Gastroesophageal sphincter (tissue), 4 donors: ENCODE measurements at regions not wholly inside any gene's neighbourhood (a gene's known extent, or its start where the extent isn't known, plus 50 kb on each side); places are given as distances from the start of the nearest gene placed in this dataset.

Source experiments
- ATAC-seq: fragments of 150-250 bp; one replicate; pipeline ENCODE4 v1.9.1; 2016; ENCODE audit warnings: mild to moderate bottlenecking, moderate library complexity
- H3K27ac ChIP-seq, 4 donors: fragments of 200-600 bp; sonication (generic) in 3 of 4; 1 replicate in 3 of 4; 2 replicates in 1 of 4; pipeline ENCODE4 v1.5.1; 2016 to 2019
- H3K27me3 ChIP-seq: fragments of 200-600 bp; sonication (generic); one replicate; pipeline ENCODE4 v1.5.1; 2019
- H3K36me3 ChIP-seq, 2 donors: fragments of 200-600 bp; sonication (generic); one replicate each; pipeline ENCODE4 v1.5.1; 2019; ENCODE audit warnings: control low read depth in 1 of 2
- H3K4me1 ChIP-seq, 3 donors: fragments of 200-600 bp; sonication (generic); 1 replicate in 2 of 3; 2 replicates in 1 of 3; pipeline ENCODE4 v1.5.1; 2016 to 2019; ENCODE audit warnings: control low read depth in 2 of 3
- H3K4me3 ChIP-seq, 2 donors: fragments of 200-600 bp; sonication (generic); one replicate each; pipeline ENCODE4 v1.5.1; 2019; ENCODE audit warnings: mild to moderate bottlenecking in 1 of 2, moderate library complexity in 1 of 2
- H3K9me3 ChIP-seq, 3 donors: fragments of 200-600 bp; sonication (generic); one replicate each; pipeline ENCODE4 v1.5.1; 2017 to 2019; ENCODE audit warnings: control low read depth in 2 of 3
- EP300 ChIP-seq: sonication (generic); formaldehyde crosslinking; IDR thresholded peaks from one replicate; pipeline ENCODE4 v1.6.1; 2017; ENCODE audit warnings: antibody characterized with exemption, mild to moderate bottlenecking
- POLR2A ChIP-seq, 2 donors: fragments of 450-650 bp; IDR thresholded peaks; one replicate each; pipeline ENCODE4 v1.6.1; 2017; ENCODE audit warnings: antibody characterized with exemption in 2 of 2, mild to moderate bottlenecking in 2 of 2, moderate library complexity in 1 of 2
- POLR2AphosphoS5 ChIP-seq: sonication (generic); formaldehyde crosslinking; IDR thresholded peaks from one replicate; pipeline ENCODE4 v1.6.1; 2017; ENCODE audit warnings: antibody characterized with exemption
- WGBS, 2 donors: methylation state at CpG; one replicate each; pipeline ENCODE4 v1.1.5; 2018; ENCODE audit warnings: low coverage in 1 of 2; 5-methylcytosine and 5-hydroxymethylcytosine counted together
- TF ChIP-seq, protein P1 (sequence below), 4 experiments: fragments of 200-600 bp in 2 of 4; fragments of 450-650 bp in 2 of 4; sonication (generic) in 1 of 4; IDR thresholded peaks; one replicate each; pipeline ENCODE4 v1.5.1; 2017 to 2019; ENCODE audit warnings: antibody characterized with exemption in 4 of 4, mild to moderate bottlenecking in 2 of 4, moderate library complexity in 2 of 4

DNA sequence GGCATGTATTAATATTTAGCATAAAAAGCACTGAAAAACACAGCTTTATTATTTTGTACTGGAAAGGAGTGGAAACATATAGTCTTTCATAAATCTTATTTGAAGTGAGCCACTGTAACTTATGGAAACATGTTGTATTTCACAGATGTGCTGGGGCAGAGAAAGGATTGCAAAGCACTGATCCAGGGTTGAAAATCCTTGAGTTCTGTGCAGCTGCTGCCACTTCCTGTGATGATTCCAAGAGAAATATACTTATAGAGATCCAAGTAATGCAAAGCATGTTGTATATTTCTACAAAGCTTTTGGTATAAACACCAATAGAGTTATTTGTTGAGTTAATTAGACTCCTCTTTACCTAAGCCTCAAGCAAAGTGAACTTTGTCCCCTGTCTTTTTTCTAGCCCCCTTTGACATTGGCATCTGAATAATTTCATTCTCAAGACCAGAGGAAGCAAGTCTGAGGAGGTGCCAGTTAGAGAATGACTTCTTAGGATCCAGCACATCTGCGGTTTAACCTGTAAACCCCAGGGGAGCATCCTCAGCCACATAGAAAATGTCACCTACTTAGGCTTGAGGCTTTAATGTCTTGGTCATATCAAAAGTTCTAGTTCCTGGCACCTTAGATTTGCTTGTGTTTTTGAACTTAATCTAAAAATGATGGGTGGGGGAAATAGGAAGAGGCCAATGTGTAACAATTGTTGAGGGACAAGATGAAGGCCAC, 173.3 kb downstream of the FASLG start:
- Histone ChIP-seq H3K9me3 (no peaks in the 10 kb centered on the region), H3K4me1 (peaks cover 0 to 6% (median 2%) of the 10 kb centered on the region in 3 donors), H3K4me3 (no peak overlapping the region), H3K27ac (no peak overlapping the region), H3K36me3 (no peaks in the 10 kb centered on the region), H3K27me3 (no peaks in the 10 kb centered on the region)
- TF ChIP-seq EP300 (no peak), POLR2A (IDR thresholded peaks at IDR 0.05) (no peak), POLR2AphosphoS5 (no peak)
- TF ChIP-seq, protein P1, sequence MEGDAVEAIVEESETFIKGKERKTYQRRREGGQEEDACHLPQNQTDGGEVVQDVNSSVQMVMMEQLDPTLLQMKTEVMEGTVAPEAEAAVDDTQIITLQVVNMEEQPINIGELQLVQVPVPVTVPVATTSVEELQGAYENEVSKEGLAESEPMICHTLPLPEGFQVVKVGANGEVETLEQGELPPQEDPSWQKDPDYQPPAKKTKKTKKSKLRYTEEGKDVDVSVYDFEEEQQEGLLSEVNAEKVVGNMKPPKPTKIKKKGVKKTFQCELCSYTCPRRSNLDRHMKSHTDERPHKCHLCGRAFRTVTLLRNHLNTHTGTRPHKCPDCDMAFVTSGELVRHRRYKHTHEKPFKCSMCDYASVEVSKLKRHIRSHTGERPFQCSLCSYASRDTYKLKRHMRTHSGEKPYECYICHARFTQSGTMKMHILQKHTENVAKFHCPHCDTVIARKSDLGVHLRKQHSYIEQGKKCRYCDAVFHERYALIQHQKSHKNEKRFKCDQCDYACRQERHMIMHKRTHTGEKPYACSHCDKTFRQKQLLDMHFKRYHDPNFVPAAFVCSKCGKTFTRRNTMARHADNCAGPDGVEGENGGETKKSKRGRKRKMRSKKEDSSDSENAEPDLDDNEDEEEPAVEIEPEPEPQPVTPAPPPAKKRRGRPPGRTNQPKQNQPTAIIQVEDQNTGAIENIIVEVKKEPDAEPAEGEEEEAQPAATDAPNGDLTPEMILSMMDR (IDR thresholded peaks at IDR 0.05) = no peak
- ATAC-seq = no peak
- 78 to 100% methylated on average over 1 of the region's 1 CpG for WGBS, 2 donors

DNA sequence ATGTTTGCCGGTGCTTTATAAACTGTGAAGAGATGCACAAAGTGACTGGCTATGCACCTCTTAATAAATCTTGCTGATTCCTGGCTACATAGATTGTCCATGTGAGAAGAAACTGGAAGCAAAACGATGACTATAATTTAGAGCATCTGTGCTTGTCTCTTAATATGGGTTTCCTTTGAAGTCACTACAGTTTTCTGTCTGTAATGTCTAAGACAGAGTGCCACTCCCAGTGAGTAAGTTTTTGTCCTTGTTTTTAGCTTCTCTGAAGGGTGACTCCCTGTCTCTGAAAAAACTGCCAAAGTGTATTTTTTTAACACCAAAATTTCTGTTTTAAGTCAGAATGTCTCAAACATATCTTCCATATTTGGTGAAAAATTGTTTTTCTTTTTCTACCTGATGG, 175.1 kb downstream of the FASLG start:
- no peak overlapping the region for H3K4me3 ChIP-seq
- no peak for ATAC-seq
- H3K27ac ChIP-seq = no peak overlapping the region
- no peak for TF ChIP-seq POLR2A (IDR thresholded peaks at IDR 0.05)
- TF ChIP-seq, protein P1 (IDR thresholded peaks at IDR 0.05) = no peak
- TF ChIP-seq EP300 = no peak
- TF ChIP-seq POLR2AphosphoS5 = no peak
- no peaks in the 10 kb centered on the region for H3K9me3 ChIP-seq
- H3K4me1 ChIP-seq = no peaks in the 10 kb centered on the region
- H3K36me3 ChIP-seq = no peaks in the 10 kb centered on the region
- WGBS, 2 donors = 74 to 88% methylated on average over 2 of the region's 2 CpGs
- H3K27me3 ChIP-seq = no peaks in the 10 kb centered on the region

DNA sequence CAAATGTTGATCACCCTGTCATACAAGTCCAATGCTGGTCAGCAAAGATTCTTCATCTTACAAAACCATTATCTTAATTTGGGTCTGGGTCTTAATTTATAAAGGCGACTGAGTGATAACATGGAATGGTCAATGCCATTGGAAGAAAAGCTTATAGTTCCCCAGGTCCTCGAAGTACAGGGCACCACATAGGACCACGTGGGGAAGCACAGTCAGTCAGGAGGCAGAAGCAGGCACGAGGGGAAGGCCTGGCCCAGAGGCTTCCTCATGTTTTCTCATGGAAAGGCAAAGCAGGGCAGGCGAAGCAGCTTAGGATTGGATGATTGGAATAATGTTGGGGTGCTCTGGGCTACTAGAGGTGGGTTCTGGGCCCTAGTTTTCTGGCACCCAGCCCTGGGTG, 175.7 kb downstream of the FASLG start:
- TF ChIP-seq POLR2A (IDR thresholded peaks at IDR 0.05) (no peak), EP300 (no peak)
- TF ChIP-seq, protein P1 (IDR thresholded peaks at IDR 0.05) = no peak
- 92 to 97% methylated on average over 5 of the region's 5 CpGs for WGBS, 2 donors
- H3K4me1 ChIP-seq = no peaks in the 10 kb centered on the region
- ATAC-seq = no peak
- H3K27me3 ChIP-seq = no peaks in the 10 kb centered on the region
- no peak overlapping the region for H3K27ac ChIP-seq
- H3K9me3 ChIP-seq = no peaks in the 10 kb centered on the region
- no peaks in the 10 kb centered on the region for H3K36me3 ChIP-seq
- no peak overlapping the region for H3K4me3 ChIP-seq

DNA sequence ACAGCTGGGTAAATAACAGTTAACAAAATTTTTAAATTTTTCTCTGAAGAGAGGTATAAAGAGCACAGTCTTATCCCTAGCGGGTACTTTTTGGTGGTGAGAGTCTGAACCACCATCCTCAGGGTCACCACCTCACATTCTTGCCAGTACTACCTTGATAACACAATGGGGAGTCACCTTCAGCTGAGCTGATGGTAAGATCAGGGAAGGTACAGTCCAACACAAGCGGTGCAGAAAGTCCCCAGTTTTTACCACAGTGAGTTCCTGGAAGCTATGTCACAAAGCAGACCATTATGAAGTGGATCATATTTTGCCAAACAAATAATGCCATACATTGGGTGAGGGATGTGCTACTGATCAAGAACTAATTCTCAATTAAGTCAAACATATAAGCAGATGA, 176.9 kb downstream of the FASLG start:
- no peaks in the 10 kb centered on the region for H3K27me3 ChIP-seq
- no peaks in the 10 kb centered on the region for H3K36me3 ChIP-seq
- no peaks in the 10 kb centered on the region for H3K9me3 ChIP-seq
- no peaks in the 10 kb centered on the region for H3K4me1 ChIP-seq
- ATAC-seq = no peak
- no peak overlapping the region for H3K27ac ChIP-seq
- TF ChIP-seq, protein P1 (IDR thresholded peaks at IDR 0.05) = no peak
- no peak for TF ChIP-seq EP300
- TF ChIP-seq POLR2AphosphoS5 = no peak
- TF ChIP-seq POLR2A (IDR thresholded peaks at IDR 0.05) = no peak
- 71 to 100% methylated on average over 2 of the region's 2 CpGs for WGBS, 2 donors
- H3K4me3 ChIP-seq = no peak overlapping the region
